WTC11 (cell line): ENCODE measurements at regions not wholly inside any gene's neighbourhood (a gene's known extent, or its start where the extent isn't known, plus 50 kb on each side); places are given as distances from the start of the nearest gene placed in this dataset.

Source experiments
- RORB ChIP-seq: fragments of 250-450 bp; sonication (Bioruptor Pico); IDR thresholded peaks from 2 replicates; pipeline ENCODE4 v1.9.0; 2021; ENCODE audit warnings: mild to moderate bottlenecking
- ZNF138 ChIP-seq: sonication (generic); formaldehyde crosslinking; conservative IDR thresholded peaks from 2 replicates; pipeline ENCODE4 v1.8.1; 2022; ENCODE audit warnings: mild to moderate bottlenecking, moderate library complexity, missing genetic modification reagents
- TF ChIP-seq, protein P1 (sequence below): fragments of 200-600 bp; IDR thresholded peaks from 2 replicates; pipeline ENCODE4 v1.8.0; 2022; ENCODE audit warnings: antibody characterized with exemption
- TF ChIP-seq, protein P2 (sequence below): sonication (generic); formaldehyde crosslinking; conservative IDR thresholded peaks from 2 replicates; pipeline ENCODE4 v1.8.1; 2022; ENCODE audit warnings: mild to moderate bottlenecking, missing genetic modification reagents
- TF ChIP-seq, protein P3 (sequence below): sonication (generic); formaldehyde crosslinking; conservative IDR thresholded peaks from 2 replicates; pipeline ENCODE4 v1.8.1; 2023; ENCODE audit warnings: mild to moderate bottlenecking, low read depth, missing genetic modification reagents, moderate library complexity

DNA sequence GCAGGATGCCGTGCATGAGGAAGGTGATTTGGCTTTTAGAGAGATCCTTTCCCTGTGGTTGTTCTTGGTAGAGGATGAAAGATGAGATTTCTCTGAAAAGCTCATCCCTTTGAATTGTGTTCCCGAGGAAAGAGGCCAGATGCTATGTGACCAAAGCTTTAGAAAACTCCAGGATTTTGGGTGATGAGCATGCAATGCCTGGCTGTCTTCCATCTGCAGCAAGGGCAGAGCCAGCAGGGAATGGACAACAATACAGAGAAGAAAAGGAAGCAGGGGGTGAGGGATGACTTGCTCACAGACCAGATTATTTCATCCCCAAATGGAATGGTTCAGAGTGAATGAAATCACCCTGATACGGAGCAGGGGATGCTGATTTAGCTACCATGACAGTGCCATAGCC, 949.7 kb upstream of the EEF2KMT start:
- TF ChIP-seq, protein P1, sequence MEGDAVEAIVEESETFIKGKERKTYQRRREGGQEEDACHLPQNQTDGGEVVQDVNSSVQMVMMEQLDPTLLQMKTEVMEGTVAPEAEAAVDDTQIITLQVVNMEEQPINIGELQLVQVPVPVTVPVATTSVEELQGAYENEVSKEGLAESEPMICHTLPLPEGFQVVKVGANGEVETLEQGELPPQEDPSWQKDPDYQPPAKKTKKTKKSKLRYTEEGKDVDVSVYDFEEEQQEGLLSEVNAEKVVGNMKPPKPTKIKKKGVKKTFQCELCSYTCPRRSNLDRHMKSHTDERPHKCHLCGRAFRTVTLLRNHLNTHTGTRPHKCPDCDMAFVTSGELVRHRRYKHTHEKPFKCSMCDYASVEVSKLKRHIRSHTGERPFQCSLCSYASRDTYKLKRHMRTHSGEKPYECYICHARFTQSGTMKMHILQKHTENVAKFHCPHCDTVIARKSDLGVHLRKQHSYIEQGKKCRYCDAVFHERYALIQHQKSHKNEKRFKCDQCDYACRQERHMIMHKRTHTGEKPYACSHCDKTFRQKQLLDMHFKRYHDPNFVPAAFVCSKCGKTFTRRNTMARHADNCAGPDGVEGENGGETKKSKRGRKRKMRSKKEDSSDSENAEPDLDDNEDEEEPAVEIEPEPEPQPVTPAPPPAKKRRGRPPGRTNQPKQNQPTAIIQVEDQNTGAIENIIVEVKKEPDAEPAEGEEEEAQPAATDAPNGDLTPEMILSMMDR = no peak
- TF ChIP-seq, protein P2, sequence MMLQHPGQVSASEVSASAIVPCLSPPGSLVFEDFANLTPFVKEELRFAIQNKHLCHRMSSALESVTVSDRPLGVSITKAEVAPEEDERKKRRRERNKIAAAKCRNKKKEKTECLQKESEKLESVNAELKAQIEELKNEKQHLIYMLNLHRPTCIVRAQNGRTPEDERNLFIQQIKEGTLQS = no peak
- TF ChIP-seq RORB (CRISPR knock-in tag) = no peak
- TF ChIP-seq, protein P3, sequence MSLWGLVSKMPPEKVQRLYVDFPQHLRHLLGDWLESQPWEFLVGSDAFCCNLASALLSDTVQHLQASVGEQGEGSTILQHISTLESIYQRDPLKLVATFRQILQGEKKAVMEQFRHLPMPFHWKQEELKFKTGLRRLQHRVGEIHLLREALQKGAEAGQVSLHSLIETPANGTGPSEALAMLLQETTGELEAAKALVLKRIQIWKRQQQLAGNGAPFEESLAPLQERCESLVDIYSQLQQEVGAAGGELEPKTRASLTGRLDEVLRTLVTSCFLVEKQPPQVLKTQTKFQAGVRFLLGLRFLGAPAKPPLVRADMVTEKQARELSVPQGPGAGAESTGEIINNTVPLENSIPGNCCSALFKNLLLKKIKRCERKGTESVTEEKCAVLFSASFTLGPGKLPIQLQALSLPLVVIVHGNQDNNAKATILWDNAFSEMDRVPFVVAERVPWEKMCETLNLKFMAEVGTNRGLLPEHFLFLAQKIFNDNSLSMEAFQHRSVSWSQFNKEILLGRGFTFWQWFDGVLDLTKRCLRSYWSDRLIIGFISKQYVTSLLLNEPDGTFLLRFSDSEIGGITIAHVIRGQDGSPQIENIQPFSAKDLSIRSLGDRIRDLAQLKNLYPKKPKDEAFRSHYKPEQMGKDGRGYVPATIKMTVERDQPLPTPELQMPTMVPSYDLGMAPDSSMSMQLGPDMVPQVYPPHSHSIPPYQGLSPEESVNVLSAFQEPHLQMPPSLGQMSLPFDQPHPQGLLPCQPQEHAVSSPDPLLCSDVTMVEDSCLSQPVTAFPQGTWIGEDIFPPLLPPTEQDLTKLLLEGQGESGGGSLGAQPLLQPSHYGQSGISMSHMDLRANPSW = no peak
- no peak for TF ChIP-seq ZNF138
